SU-DHL-6 (cell line): ENCODE measurements at regions not wholly inside any gene's neighbourhood (a gene's known extent, or its start where the extent isn't known, plus 50 kb on each side); places are given as distances from the start of the nearest gene placed in this dataset.

Source experiments
- CTCF ChIP-seq: fragments of 200-600 bp; sonication (generic); IDR thresholded peaks from one replicate; pipeline ENCODE4 v1.5.1; 2017; ENCODE audit warnings: antibody characterized with exemption, mild to moderate bottlenecking, low read length, moderate library complexity; ENCODE audit not compliant: insufficient read depth, poor library complexity, severe bottlenecking
- EZH2phosphoT487 ChIP-seq: fragments of 200-600 bp; sonication (generic), shearing (Covaris generic); conservative IDR thresholded peaks from 2 replicates; pipeline ENCODE4 v1.6.1; 2018; ENCODE audit warnings: mild to moderate bottlenecking, antibody characterized with exemption, low read length, moderate library complexity, mixed read lengths

GRCh38 chr2:102892698-102893310 is 131.0 kb downstream of the TMEM182 start:
- TF ChIP-seq CTCF (no peak), EZH2phosphoT487 (no peak)
